ENCODE measurements at regions not wholly inside any gene's neighbourhood (a gene's known extent, or its start where the extent isn't known, plus 50 kb on each side); places are given as distances from the start of the nearest gene placed in this dataset.
"Not testable (repeated sequence)": the region's sequence is repeated elsewhere in the genome, so short reads cannot be mapped to it uniquely, and the experiment has no call there.

DNA sequence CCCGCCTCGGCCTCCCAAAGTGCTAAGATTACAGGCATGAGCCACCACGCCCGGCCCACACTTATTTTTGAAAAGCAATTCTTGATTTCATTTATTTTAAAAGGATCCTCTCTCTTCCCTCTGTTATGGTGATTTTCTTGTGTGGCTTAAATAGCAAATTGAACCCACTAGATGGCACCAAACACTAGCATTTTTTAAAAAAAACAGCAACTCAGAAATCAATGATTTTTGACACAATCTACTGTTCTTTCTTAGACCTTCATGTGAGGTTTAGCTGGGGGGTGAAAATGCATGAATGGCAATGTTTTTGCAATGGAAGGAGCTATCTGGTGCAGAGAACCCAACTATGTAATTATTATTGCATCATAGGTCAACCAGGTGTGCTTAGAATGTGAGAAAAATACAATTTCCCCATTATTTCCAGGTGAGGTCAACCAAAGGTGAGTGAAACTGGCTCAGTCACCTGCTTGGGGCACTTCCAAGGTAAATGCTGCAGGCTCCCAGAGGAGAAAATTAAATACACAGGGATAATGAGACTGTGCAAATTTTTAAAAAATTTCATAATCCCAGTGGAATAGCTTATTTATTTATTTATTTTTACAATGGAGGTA, 226.7 kb upstream of the PRKX start:
- Histone ChIP-seq H3K27me3 (ENCODE audit: control insufficient read depth in 1 of 2, insufficient read depth in 2 of 2, low read length in 2 of 2) (no peaks in the 10 kb centered on the region), H3K4me3 (ENCODE audit: low read length in 2 of 2) (no peak overlapping the region), H3K9me3 (ENCODE audit: control insufficient read depth in 2 of 2, low read length in 2 of 2) (peaks cover 0 to 5% of the 10 kb centered on the region in 2 donors), H3K4me1 (ENCODE audit: control insufficient read depth, insufficient read depth, low read length) (no peaks in the 10 kb centered on the region), H3K9ac (ENCODE audit: low read length in 2 of 2) (no peak overlapping the region), H3K27ac (ENCODE audit: low read length) (no peak overlapping the region), H3K36me3 (ENCODE audit: control insufficient read depth in 2 of 2, insufficient read depth in 2 of 2, low read length in 2 of 2) (no peaks in the 10 kb centered on the region)

DNA sequence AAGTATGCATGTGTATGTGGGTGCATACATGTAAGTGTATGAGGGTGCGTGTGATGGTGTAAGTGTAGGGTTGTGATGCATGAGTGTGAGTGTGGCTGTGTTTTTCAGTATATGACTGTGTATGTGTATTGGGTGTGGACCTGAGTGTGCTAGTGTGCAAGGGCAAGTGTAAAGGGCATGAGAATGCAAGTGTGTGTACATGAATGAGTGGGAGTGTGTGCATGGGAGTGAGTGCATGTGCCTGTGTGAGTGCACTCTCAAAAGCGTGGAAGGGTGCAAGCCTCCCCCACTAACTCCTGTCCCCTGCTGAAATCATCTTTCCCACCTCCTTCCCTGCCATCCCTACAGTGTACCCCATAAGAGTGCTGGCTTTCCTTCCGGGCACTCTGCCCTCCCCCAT, 225.1 kb upstream of the PRKX start:
- Histone ChIP-seq H3K4me3 (ENCODE audit: low read length in 2 of 2) (no peak overlapping the region), H3K9ac (ENCODE audit: low read length in 2 of 2) (no peak overlapping the region), H3K27ac (ENCODE audit: low read length) (no peak overlapping the region), H3K27me3 (ENCODE audit: control insufficient read depth in 1 of 2, insufficient read depth in 2 of 2, low read length in 2 of 2) (no peaks in the 10 kb centered on the region), H3K4me1 (ENCODE audit: control insufficient read depth, insufficient read depth, low read length) (no peaks in the 10 kb centered on the region), H3K36me3 (ENCODE audit: control insufficient read depth in 2 of 2, insufficient read depth in 2 of 2, low read length in 2 of 2) (no peaks in the 10 kb centered on the region), H3K9me3 (ENCODE audit: control insufficient read depth in 2 of 2, low read length in 2 of 2) (peaks cover 0 to 5% of the 10 kb centered on the region in 2 donors)

DNA sequence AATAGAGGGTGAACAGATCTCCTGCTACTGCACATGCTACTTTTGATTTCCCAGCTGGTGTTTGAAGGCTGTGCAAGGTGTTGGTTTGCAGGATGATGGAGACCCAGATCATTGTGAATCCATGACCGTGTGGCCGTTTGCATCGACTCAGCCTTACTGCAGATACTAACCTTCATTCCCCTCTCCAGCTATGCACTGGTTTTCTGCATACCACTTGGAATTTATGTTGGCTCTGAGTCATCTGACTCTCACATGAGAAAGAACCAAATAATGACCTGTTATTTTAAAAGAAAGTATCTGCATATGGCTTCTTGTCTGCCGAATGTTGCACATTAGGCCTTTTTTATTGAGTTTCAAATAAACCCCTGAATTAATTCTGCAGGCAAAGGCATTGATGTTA, 221.7 kb upstream of the PRKX start:
- H3K9ac ChIP-seq (ENCODE audit: low read length in 2 of 2); H3K9me3 ChIP-seq (ENCODE audit: control insufficient read depth in 2 of 2, low read length in 2 of 2); H3K36me3 ChIP-seq (ENCODE audit: control insufficient read depth in 2 of 2, insufficient read depth in 2 of 2, low read length in 2 of 2); H3K27me3 ChIP-seq (ENCODE audit: control insufficient read depth in 1 of 2, insufficient read depth in 2 of 2, low read length in 2 of 2); H3K27ac ChIP-seq (ENCODE audit: low read length); H3K4me3 ChIP-seq (ENCODE audit: low read length in 2 of 2); H3K4me1 ChIP-seq (ENCODE audit: control insufficient read depth, insufficient read depth, low read length): not testable (repeated sequence)

DNA sequence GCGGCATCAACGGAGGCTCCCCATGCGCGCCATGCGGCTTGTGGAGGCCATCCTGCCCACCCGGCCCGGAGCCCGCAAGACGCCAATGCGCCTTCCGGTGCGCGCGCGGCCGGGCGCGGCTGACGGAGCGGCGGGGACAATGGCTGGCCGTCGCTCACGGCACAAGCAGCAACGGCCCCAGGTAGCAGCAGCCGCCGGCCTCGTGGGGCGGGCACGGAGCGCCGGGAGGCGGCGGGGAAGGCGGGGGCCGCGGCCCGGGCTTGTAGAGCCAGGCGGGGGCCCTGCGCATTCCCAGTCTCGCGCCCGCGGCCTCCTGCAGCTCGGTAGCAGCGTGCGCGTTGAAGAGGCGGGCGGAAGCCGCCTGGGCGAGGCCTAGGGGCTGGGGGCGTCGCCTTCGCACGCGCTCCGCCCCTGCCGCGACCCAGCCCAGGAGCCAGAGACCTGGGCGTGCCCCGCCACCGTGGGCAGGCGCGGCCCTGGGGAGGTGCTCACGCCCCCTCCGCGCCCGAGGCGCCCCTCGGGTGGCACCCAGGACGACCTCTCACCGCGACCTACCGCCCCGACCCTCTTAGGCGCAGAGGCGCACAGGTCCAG, 207.1 kb upstream of the PRKX start:
- not testable (repeated sequence) for H3K4me1 ChIP-seq (ENCODE audit: control insufficient read depth, insufficient read depth, low read length); H3K27me3 ChIP-seq (ENCODE audit: control insufficient read depth in 1 of 2, insufficient read depth in 2 of 2, low read length in 2 of 2); H3K27ac ChIP-seq (ENCODE audit: low read length); H3K36me3 ChIP-seq (ENCODE audit: control insufficient read depth in 2 of 2, insufficient read depth in 2 of 2, low read length in 2 of 2); H3K9ac ChIP-seq (ENCODE audit: low read length in 2 of 2); H3K9me3 ChIP-seq (ENCODE audit: control insufficient read depth in 2 of 2, low read length in 2 of 2); H3K4me3 ChIP-seq (ENCODE audit: low read length in 2 of 2)

DNA sequence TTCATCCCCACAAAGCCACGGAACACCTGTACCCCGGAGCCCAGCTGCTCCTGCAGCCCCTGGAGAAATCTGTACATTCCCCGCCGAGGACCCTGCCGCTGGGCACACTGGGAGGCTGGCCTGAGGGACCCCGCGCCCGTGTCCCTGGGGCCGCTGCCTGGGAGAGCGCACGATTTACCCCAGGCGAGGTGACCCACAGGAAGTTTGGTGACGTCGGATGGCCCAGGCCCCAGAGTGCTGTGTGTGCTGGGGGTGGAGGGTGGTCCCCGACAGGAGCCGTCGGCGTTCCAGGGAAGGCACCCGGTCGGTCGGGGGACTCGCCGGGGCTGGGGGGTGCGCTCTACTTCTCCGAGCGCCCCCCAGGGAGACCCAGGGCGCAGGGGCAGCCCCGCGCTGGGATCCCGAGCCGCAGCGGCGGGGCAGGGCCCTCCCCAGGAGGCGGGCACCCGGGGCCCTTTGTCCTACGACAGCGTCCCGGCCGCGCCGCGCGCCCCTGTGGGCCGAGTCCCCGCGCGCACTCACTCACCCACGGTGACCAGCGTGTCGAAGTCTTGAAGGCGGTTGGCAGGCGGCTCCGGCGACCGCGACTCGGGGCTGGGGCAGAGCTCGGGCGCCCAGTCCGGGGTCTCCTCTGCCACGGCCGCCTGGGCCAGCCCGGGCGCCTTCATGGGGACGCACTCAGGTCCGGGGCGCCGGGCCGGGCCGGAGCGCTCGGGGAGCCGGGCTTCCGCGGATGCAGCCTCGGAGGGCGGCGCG, 206.4 kb upstream of the PRKX start:
- H3K27ac ChIP-seq (ENCODE audit: low read length); H3K27me3 ChIP-seq (ENCODE audit: control insufficient read depth in 1 of 2, insufficient read depth in 2 of 2, low read length in 2 of 2); H3K4me1 ChIP-seq (ENCODE audit: control insufficient read depth, insufficient read depth, low read length); H3K9ac ChIP-seq (ENCODE audit: low read length in 2 of 2); H3K9me3 ChIP-seq (ENCODE audit: control insufficient read depth in 2 of 2, low read length in 2 of 2); H3K4me3 ChIP-seq (ENCODE audit: low read length in 2 of 2); H3K36me3 ChIP-seq (ENCODE audit: control insufficient read depth in 2 of 2, insufficient read depth in 2 of 2, low read length in 2 of 2): not testable (repeated sequence)

DNA sequence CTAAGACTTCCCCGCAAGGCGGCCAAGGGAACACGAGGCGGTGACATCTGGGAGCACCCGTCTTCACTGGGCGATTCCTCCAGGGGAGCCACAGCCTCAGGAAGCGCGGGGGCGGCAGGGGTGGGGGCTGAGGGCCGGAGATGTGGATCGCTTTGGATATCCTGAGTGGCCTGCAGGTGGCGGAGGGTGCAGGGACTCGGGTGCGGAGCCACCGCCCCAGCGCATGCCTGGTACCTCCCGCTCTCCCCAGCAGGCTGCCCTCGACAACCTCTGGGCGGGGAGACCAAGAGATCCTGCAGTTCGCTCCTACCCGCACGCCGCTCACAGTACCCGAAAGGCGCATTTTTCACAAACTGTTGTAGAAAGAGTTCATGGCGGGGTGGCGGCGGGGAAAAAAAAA, 201.4 kb upstream of the PRKX start:
- not testable (repeated sequence) for H3K4me3 ChIP-seq (ENCODE audit: low read length in 2 of 2)

DNA sequence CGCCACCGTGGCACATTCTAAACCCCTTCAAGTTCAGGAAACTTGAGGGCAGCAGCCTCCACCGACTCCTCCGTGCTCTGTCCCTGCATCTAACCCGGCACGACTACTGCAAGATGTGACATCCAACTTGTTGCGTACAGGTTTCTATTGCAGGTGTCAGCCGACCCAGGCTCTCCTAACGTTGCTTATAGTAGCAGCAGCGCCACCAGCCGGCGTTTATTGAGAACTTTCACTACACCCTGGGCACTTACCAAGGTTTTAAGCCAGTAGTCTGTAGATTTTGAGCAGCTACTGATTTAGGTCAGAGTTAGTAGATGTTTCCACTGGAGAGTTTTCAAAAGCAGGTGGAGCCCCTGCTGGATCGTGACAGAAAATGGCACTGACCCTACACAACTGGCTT, 200.6 kb upstream of the PRKX start:
- not testable (repeated sequence) for H3K27me3 ChIP-seq (ENCODE audit: control insufficient read depth in 1 of 2, insufficient read depth in 2 of 2, low read length in 2 of 2); H3K4me3 ChIP-seq (ENCODE audit: low read length in 2 of 2); H3K9ac ChIP-seq (ENCODE audit: low read length in 2 of 2); H3K27ac ChIP-seq (ENCODE audit: low read length); H3K4me1 ChIP-seq (ENCODE audit: control insufficient read depth, insufficient read depth, low read length); H3K9me3 ChIP-seq (ENCODE audit: control insufficient read depth in 2 of 2, low read length in 2 of 2); H3K36me3 ChIP-seq (ENCODE audit: control insufficient read depth in 2 of 2, insufficient read depth in 2 of 2, low read length in 2 of 2)

More for the DNA sequence above, 201.4 kb upstream of the PRKX start:
- not testable (repeated sequence) for H3K9ac ChIP-seq (ENCODE audit: low read length in 2 of 2); H3K4me1 ChIP-seq (ENCODE audit: control insufficient read depth, insufficient read depth, low read length); H3K27me3 ChIP-seq (ENCODE audit: control insufficient read depth in 1 of 2, insufficient read depth in 2 of 2, low read length in 2 of 2); H3K27ac ChIP-seq (ENCODE audit: low read length); H3K36me3 ChIP-seq (ENCODE audit: control insufficient read depth in 2 of 2, insufficient read depth in 2 of 2, low read length in 2 of 2); H3K9me3 ChIP-seq (ENCODE audit: control insufficient read depth in 2 of 2, low read length in 2 of 2)

DNA sequence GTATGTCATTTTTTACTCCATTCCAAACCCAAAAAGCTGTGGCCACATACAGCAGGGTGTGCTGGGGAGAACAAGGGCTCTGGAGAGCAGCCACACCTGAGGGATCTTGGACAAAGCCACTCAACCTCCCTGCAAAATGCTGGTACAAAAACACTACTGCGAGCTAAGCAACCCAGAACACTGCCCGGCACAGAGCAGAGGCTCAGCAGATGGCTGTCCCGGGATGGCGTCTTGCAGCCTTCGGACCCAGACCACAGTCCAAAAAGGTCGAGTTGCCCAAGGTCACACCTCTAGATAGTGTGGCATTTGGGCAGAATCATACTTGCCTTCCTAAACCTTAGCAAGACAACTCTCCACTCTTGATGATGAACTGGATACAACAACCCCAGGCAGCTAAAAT, 197.6 kb upstream of the PRKX start:
- not testable (repeated sequence) for H3K4me3 ChIP-seq (ENCODE audit: low read length in 2 of 2); H3K9ac ChIP-seq (ENCODE audit: low read length in 2 of 2); H3K4me1 ChIP-seq (ENCODE audit: control insufficient read depth, insufficient read depth, low read length); H3K9me3 ChIP-seq (ENCODE audit: control insufficient read depth in 2 of 2, low read length in 2 of 2); H3K27me3 ChIP-seq (ENCODE audit: control insufficient read depth in 1 of 2, insufficient read depth in 2 of 2, low read length in 2 of 2); H3K36me3 ChIP-seq (ENCODE audit: control insufficient read depth in 2 of 2, insufficient read depth in 2 of 2, low read length in 2 of 2); H3K27ac ChIP-seq (ENCODE audit: low read length)

DNA sequence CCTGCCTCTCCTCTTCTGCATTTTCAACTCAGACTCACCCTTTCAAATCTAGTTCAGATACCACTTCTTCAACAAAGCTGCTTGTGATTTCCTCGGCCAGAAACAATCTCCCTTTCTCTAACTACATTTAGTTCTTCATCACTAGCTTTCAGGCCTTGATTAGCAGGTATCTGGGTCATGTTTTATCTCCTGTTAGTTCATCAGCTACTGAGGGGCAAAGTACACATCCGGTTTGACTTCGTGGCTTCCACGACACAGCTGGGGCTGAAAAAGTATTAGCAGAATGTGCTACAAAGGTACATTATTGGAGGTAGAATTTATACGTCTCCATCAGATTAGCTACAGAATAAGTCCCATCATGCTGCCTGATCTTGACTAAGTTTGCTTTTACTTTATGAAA, 197.2 kb upstream of the PRKX start:
- not testable (repeated sequence) for H3K4me1 ChIP-seq (ENCODE audit: control insufficient read depth, insufficient read depth, low read length); H3K27me3 ChIP-seq (ENCODE audit: control insufficient read depth in 1 of 2, insufficient read depth in 2 of 2, low read length in 2 of 2); H3K9me3 ChIP-seq (ENCODE audit: control insufficient read depth in 2 of 2, low read length in 2 of 2); H3K36me3 ChIP-seq (ENCODE audit: control insufficient read depth in 2 of 2, insufficient read depth in 2 of 2, low read length in 2 of 2); H3K9ac ChIP-seq (ENCODE audit: low read length in 2 of 2); H3K4me3 ChIP-seq (ENCODE audit: low read length in 2 of 2); H3K27ac ChIP-seq (ENCODE audit: low read length)

DNA sequence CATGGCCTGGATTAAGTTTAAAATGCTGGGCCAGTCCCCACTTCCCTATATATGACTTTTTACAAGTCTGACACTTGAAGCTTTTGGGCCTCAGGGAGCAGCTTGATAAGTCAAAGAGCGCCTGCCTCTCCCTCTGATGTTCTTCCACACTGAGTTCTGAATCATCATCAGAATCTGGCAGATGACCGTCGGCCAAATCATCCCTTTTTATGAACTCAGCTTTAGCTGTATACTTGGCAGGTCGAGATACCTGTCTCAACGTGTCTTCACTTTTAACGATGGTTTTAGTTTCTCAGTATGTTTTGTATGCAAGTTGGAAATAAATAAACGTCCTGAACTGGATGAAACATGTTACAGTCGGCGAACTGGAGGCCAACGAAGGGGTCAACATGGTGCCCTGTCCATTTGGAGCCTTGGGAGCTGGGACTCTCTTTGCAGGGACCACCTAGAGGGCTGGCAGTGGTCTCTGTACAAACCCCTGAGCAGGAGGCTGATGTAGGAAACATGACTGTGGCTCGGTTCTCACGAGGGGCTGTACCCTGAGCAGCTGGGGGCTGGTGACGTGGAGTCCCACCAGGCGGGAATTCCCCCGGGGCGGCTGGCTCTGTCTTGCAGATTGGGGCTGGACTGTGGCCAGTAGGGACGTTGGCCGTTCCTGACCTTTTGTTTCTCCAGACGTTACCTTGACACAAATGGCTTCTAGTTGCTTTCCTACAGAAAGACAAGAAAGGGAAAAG, 192.2 kb upstream of the PRKX start:
- H3K9me3 ChIP-seq (ENCODE audit: control insufficient read depth in 2 of 2, low read length in 2 of 2); H3K27ac ChIP-seq (ENCODE audit: low read length); H3K27me3 ChIP-seq (ENCODE audit: control insufficient read depth in 1 of 2, insufficient read depth in 2 of 2, low read length in 2 of 2); H3K4me1 ChIP-seq (ENCODE audit: control insufficient read depth, insufficient read depth, low read length); H3K9ac ChIP-seq (ENCODE audit: low read length in 2 of 2); H3K4me3 ChIP-seq (ENCODE audit: low read length in 2 of 2); H3K36me3 ChIP-seq (ENCODE audit: control insufficient read depth in 2 of 2, insufficient read depth in 2 of 2, low read length in 2 of 2): not testable (repeated sequence)

DNA sequence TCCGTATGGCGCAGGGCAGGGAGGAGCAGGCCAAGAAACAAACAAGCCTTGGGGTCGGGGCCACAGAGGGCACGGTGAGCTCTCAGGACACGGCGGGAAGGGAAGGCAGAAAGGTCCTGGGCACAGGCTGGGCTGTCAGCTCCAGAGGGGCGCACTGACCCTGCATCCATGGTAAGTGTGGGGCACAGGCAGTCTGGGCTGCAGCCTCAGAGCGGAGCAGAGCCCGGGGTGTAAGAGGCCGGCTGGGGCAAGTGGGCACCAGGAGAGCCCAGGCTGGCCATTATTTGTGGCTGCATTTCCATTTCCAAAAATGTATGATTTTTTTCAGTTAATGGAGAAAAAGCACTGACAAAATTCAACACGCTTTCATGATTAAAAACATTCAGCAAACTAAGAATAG, 188.8 kb upstream of the PRKX start:
- not testable (repeated sequence) for H3K27ac ChIP-seq (ENCODE audit: low read length); H3K9me3 ChIP-seq (ENCODE audit: control insufficient read depth in 2 of 2, low read length in 2 of 2); H3K27me3 ChIP-seq (ENCODE audit: control insufficient read depth in 1 of 2, insufficient read depth in 2 of 2, low read length in 2 of 2); H3K4me1 ChIP-seq (ENCODE audit: control insufficient read depth, insufficient read depth, low read length); H3K9ac ChIP-seq (ENCODE audit: low read length in 2 of 2); H3K36me3 ChIP-seq (ENCODE audit: control insufficient read depth in 2 of 2, insufficient read depth in 2 of 2, low read length in 2 of 2); H3K4me3 ChIP-seq (ENCODE audit: low read length in 2 of 2)

Data from stomach smooth muscle (tissue), 2 donors.